Uterus (tissue), 3 donors: ENCODE measurements at regions not wholly inside any gene's neighbourhood (a gene's known extent, or its start where the extent isn't known, plus 50 kb on each side); places are given as distances from the start of the nearest gene placed in this dataset.

Source experiments
- DNase-seq, 2 donors: peaks; one replicate each; pipeline ENCODE4 v3.0.0-alpha.2; 2019 to 2020
- H3K27ac ChIP-seq, 2 donors: fragments of 200-600 bp; sonication (generic); 1 replicate in 1 of 2; 2 replicates in 1 of 2; pipeline ENCODE4 v1.5.1; 2016 to 2018
- H3K27me3 ChIP-seq, 2 donors: fragments of 200-600 bp; sonication (generic); one replicate each; pipeline ENCODE4 v1.5.1; 2018 to 2019; ENCODE audit warnings: control low read depth in 1 of 2
- H3K36me3 ChIP-seq, 2 donors: fragments of 200-600 bp; sonication (generic); one replicate each; pipeline ENCODE4 v1.5.1; 2019; ENCODE audit warnings: control low read depth in 1 of 2
- H3K4me1 ChIP-seq, 2 donors: fragments of 200-600 bp; sonication (generic); one replicate each; pipeline ENCODE4 v1.5.1; 2018 to 2019; ENCODE audit warnings: control low read depth in 1 of 2
- H3K4me3 ChIP-seq, 2 donors: fragments of 200-600 bp; sonication (generic); 1 replicate in 1 of 2; 2 replicates in 1 of 2; pipeline ENCODE4 v1.5.1; 2018 to 2019; ENCODE audit warnings: mild to moderate bottlenecking in 1 of 2
- H3K9me3 ChIP-seq, 2 donors: fragments of 200-600 bp; sonication (generic); one replicate each; pipeline ENCODE4 v1.5.1; 2019; ENCODE audit warnings: control low read depth in 1 of 2
- POLR2A ChIP-seq, 2 donors: fragments of 450-650 bp; IDR thresholded peaks; one replicate each; pipeline ENCODE4 v1.6.1; 2016; ENCODE audit warnings: antibody characterized with exemption in 2 of 2, mild to moderate bottlenecking in 1 of 2, moderate library complexity in 1 of 2
- intact Hi-C: fragments of 100-400 bp; cut with DNase I; formaldehyde crosslinking; loops from one replicate; pipeline ENCODE4 v1.15.1; 2023; ENCODE audit warnings: low total_unique reads
- TF ChIP-seq, protein P1 (sequence below), 4 experiments: fragments of 200-600 bp in 2 of 4; fragments of 450-650 bp in 2 of 4; sonication (generic) in 2 of 4; IDR thresholded peaks; one replicate each; pipeline ENCODE4 v1.5.1; 2016 to 2019; ENCODE audit warnings: antibody characterized with exemption in 4 of 4, mild to moderate bottlenecking in 2 of 4, moderate library complexity in 1 of 4
- donor health status: DM: yes; HTN: yes; CAD: no.

DNA sequence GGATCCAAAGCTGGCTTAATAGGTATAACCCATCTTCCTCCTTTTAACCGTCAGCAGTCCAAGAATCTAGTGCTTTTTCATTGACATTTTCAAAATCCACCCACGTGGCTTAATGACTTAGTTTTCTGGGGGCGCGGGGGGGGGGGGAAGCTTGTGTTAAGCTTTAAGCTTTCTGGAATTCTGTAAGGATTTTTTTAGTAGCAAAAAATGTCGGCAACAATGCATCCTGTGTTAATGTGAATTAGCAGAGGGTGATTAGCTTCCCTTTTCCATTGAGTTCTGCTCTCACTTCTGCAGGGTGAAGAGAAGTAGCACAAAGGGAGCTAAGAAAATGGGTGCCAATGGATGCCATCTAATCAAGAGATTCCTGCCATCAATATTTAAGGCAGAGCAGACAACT lies 348.2 kb downstream of the SAMD5 start:
- TF ChIP-seq, protein P1, sequence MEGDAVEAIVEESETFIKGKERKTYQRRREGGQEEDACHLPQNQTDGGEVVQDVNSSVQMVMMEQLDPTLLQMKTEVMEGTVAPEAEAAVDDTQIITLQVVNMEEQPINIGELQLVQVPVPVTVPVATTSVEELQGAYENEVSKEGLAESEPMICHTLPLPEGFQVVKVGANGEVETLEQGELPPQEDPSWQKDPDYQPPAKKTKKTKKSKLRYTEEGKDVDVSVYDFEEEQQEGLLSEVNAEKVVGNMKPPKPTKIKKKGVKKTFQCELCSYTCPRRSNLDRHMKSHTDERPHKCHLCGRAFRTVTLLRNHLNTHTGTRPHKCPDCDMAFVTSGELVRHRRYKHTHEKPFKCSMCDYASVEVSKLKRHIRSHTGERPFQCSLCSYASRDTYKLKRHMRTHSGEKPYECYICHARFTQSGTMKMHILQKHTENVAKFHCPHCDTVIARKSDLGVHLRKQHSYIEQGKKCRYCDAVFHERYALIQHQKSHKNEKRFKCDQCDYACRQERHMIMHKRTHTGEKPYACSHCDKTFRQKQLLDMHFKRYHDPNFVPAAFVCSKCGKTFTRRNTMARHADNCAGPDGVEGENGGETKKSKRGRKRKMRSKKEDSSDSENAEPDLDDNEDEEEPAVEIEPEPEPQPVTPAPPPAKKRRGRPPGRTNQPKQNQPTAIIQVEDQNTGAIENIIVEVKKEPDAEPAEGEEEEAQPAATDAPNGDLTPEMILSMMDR (IDR thresholded peaks at IDR 0.05), result no peak
- DNase-seq, result no peak
- Histone ChIP-seq H3K27me3 (no peaks in the 10 kb centered on the region), H3K4me1 (no peaks in the 10 kb centered on the region), H3K36me3 (no peaks in the 10 kb centered on the region), H3K27ac (no peak overlapping the region), H3K9me3 (no peaks in the 10 kb centered on the region), H3K4me3 (no peak overlapping the region)
- intact Hi-C loops, result no loop called here

DNA sequence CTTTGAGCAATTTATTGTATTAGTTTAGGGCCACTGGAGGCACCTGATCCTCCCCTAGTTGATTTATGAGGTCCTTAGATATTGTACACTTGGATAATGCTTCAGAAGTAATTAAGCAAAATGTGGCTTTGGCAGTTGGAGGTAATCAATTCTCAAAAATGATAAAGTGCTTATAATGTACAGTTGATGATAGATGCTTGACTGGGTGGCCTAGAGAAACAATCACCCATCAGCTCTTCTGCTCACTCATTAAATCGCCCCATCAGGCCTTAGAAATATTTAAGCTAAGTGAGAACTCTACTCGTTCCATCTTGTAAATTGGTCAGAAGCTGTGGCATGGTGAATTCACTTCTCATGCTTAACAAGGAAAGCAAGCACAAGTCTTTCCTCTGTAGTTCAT lies 349.9 kb downstream of the SAMD5 start:
- H3K27ac ChIP-seq, result no peak overlapping the region
- no peak for DNase-seq
- TF ChIP-seq POLR2A (IDR thresholded peaks at IDR 0.05), result no peak
- TF ChIP-seq, protein P1 (IDR thresholded peaks at IDR 0.05), result no peak
- no peaks in the 10 kb centered on the region for H3K4me1 ChIP-seq
- H3K9me3 ChIP-seq, result no peaks in the 10 kb centered on the region
- H3K4me3 ChIP-seq, result no peak overlapping the region
- no peaks in the 10 kb centered on the region for H3K36me3 ChIP-seq
- intact Hi-C loops, result no loop called here
- H3K27me3 ChIP-seq, result no peaks in the 10 kb centered on the region

DNA sequence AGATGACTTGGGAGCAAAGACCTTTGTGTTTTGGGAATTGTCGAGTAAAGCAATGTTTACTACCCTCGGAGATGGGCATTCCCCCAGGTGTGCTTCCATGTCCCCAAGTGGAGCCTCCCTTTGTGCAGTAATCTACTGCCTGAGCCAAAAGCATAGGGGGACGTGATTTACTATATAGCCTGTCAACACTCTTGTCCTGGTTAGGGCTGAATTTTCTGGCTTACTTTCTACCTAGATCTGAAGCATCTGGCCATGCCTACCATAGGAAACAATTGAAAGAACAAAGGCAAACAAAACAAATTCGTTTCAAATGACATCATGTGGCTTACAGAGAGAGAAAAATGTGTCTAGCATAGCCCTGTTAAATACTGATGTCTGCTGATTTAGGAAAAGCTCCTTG lies 350.6 kb downstream of the SAMD5 start:
- TF ChIP-seq, protein P1 (IDR thresholded peaks at IDR 0.05), result no peak
- TF ChIP-seq POLR2A (IDR thresholded peaks at IDR 0.05), result no peak
- Histone ChIP-seq H3K9me3 (no peaks in the 10 kb centered on the region), H3K27me3 (no peaks in the 10 kb centered on the region), H3K4me3 (no peak overlapping the region), H3K27ac (no peak overlapping the region), H3K4me1 (no peaks in the 10 kb centered on the region), H3K36me3 (no peaks in the 10 kb centered on the region)
- intact Hi-C loops, result no loop called here
- no peak for DNase-seq

DNA sequence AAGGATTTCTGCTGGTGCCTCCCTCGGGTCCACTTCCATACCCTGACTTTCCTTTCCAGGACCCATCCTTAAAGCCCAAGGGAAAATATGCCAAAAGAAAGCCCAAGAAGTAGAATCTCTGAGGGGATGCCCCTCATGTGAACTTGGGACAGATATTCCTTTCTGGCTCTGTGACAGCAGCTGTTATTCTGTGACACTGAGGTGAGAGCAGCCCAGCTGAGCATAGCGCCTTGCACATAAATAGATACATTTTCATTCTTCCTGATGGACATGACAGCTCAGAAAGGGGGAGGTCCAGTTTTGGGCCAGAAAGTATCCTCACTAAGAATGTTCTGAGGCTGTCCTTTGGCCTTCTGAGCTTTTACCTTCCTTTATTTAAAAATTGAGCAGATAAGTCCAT lies 353.2 kb downstream of the SAMD5 start:
- DNase-seq, result no peak
- Histone ChIP-seq H3K27me3 (no peaks in the 10 kb centered on the region), H3K4me3 (no peak overlapping the region), H3K36me3 (no peaks in the 10 kb centered on the region), H3K27ac (no peak overlapping the region), H3K9me3 (no peaks in the 10 kb centered on the region), H3K4me1 (no peaks in the 10 kb centered on the region)
- TF ChIP-seq POLR2A (IDR thresholded peaks at IDR 0.05), result no peak
- TF ChIP-seq, protein P1 (IDR thresholded peaks at IDR 0.05), result no peak
- intact Hi-C loops, result no loop called here

DNA sequence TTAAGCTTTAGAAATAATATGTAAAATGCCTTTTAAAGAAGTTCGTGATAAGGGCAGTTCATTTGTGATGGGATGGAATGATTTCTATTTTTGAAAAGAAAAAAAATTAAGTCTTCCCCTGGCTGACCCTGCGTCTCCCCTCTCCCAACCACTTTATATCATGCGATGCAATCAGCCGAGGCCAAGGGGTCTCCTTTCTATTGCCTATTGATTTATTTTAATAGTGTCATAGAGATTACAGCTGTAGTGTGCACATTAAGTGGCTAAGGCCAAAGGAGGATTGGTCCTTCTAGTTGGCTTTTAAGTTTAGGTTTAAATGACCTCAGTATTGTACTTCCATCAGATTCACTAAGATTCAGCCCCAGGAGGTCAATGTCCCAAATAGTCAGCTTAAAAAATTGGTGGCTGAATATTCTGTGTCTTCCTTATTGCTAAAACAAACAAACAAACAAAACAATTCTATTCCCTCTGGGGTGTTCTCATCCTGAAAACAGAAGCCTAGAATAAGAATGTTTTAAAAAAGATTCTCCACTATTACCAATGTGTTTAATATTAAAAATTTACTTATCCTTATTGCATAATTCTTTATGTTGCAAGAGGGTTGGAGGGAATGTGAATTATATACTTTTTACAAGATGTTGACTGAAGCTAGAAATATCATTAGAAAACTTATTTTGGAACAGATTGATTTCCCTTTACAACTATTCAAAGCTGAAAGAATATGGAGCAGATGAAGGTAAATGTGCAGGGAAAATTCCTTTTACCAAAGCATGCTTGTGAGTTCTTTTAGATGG lies 359.1 kb downstream of the SAMD5 start:
- no peaks in the 10 kb centered on the region for H3K4me1 ChIP-seq
- no peak for DNase-seq
- H3K9me3 ChIP-seq, result no peaks in the 10 kb centered on the region
- no peak overlapping the region for H3K27ac ChIP-seq
- no peaks in the 10 kb centered on the region for H3K36me3 ChIP-seq
- intact Hi-C loops, result no loop called here
- H3K27me3 ChIP-seq, result no peaks in the 10 kb centered on the region
- no peak for TF ChIP-seq POLR2A (IDR thresholded peaks at IDR 0.05)
- TF ChIP-seq, protein P1 (IDR thresholded peaks at IDR 0.05), result no peak
- no peak overlapping the region for H3K4me3 ChIP-seq
